ENCODE measurements at regions not wholly inside any gene's neighbourhood (a gene's known extent, or its start where the extent isn't known, plus 50 kb on each side); places are given as distances from the start of the nearest gene placed in this dataset.

DNA sequence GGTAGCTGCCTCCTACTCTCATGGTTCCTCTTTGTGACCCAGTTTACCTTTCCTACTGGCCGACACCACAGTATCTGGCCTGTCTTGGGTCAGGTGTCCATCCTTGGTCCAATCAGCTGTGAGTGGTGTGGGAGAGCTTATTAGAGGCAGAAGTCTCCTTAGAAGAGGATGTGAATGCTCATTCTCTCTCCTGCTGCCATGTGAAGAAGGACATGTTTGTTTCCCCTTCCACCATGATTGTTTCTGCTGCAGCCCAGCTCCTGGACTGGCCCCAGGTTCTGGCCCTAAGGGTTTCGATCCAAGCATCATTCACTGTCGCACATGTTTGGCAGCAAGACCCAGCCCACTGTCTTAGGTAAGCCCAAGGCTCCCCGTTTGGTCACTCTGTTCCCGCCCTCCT lies 55.3 kb upstream of the TGIF1 start:
- no peaks in the 10 kb centered on the region; a peak in 1 of 22 replicates for H3K36me3 ChIP-seq
- H3K27ac ChIP-seq: no peak overlapping the region
- H3K9me3 ChIP-seq (replicated peaks in 1 of 11): peaks cover 13 to 32% (median 29%) of the 10 kb centered on the region in 11 experiments
- no peak for TF ChIP-seq Cebpa-rat (IDR thresholded peaks at IDR 0.05)
- H3K9ac ChIP-seq: no peak overlapping the region
- no peak overlapping the region for H3K4me2 ChIP-seq
- H3K4me1 ChIP-seq: no peaks in the 10 kb centered on the region
- no peaks in the 10 kb centered on the region for H3K27me3 ChIP-seq
- no peaks in the 10 kb centered on the region for H4K20me1 ChIP-seq
- H3K4me3 ChIP-seq: no peak overlapping the region

DNA sequence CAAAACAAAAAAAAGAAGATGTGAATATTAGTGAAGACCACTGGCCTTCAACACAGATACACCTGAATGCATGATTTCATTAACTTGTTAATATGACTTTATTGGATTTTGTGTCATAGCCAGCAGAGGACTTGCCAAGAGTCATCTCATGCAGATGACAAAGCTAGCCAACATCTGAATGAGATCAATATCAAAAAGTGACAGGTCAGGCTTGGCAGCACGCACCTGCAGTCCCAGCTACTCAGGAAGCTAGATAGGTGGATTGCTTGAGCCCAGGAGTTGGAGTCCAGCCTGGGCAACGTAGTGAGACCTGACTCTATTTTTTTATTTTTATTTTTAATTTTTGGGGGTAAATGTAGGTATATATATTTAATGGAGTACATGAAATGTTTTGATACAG lies 54.5 kb upstream of the TGIF1 start:
- no peaks in the 10 kb centered on the region; a peak in 1 of 22 replicates for H3K36me3 ChIP-seq
- no peak for TF ChIP-seq Cebpa-rat (IDR thresholded peaks at IDR 0.05)
- H3K4me2 ChIP-seq: no peak overlapping the region
- no peaks in the 10 kb centered on the region for H3K27me3 ChIP-seq
- no peak overlapping the region for H3K27ac ChIP-seq
- H4K20me1 ChIP-seq: no peaks in the 10 kb centered on the region
- H3K4me1 ChIP-seq: peaks cover 0 to under 1% (median 0%) of the 10 kb centered on the region in 10 experiments; a peak in 3 of 20 replicates
- H3K4me3 ChIP-seq: no peak overlapping the region
- H3K9me3 ChIP-seq (replicated peaks in 1 of 11): peaks cover 15 to 31% (median 23%) of the 10 kb centered on the region in 11 experiments
- no peak overlapping the region for H3K9ac ChIP-seq

DNA sequence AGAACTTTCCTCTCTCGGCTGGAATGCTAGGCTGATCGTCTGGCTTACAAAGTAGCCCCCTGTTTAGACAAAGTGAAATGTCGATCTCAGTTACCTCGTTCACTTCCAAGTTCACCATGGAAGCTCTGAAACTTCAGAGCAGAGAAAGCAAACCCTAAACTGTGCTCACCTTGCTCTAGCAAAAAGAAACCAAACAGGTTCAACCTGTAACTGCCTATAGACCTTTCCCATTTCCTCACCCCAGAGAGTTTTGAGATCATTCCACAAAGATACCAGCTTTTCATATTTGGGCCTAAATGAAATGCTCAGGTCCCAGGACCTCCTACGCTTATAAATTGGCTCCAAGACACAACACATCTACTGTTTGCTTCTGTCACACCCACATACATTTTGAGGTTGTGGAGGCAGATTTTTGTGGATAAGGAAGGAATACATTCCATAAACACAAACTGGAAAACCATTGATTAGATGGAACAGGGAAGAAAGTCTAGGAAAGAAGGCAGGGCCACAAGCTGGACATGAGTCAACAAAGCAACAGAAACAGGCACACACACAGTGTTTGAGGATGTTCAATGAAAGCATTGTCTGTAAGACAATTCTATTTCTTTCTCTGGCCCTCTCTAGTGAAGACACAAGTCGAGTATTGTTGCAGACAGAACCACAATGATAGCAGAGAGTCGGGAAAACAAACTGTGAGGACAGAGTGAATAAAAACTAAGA lies 52.8 kb upstream of the TGIF1 start:
- Histone ChIP-seq H4K20me1 (no peaks in the 10 kb centered on the region), H3K4me1 (peaks cover 0 to 15% (median 12%) of the 10 kb centered on the region in 10 experiments; a peak in 12 of 20 replicates), H3K4me3 (no peak overlapping the region), H3K9me3 (replicated peaks in 1 of 11) (peaks cover 14 to 36% (median 21%) of the 10 kb centered on the region in 11 experiments), H3K4me2 (no peak overlapping the region), H3K27ac (no peak overlapping the region), H3K36me3 (no peaks in the 10 kb centered on the region; a peak in 1 of 22 replicates), H3K27me3 (no peaks in the 10 kb centered on the region), H3K9ac (no peak overlapping the region)
- TF ChIP-seq Cebpa-rat (IDR thresholded peaks at IDR 0.05): no peak

DNA sequence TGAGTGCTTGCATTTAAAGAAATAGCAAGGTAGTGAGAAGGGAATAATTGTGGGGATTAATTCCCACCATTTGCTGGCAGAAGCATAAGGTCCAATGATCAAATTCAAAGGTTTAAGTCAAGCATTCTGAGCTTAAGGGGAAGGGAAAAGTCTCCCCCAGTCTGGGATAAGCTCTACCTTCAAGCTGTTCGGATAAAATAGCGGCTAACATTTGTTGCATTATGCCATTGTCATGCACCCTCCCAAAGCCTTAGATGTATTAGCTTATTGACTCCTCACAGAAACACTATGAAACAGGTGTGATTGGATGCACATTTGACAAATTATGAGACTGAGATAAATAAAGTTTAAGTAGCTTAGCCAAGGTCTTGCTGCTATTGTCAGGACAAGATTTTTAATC lies 52.2 kb upstream of the TGIF1 start:
- H3K4me3 ChIP-seq: no peak overlapping the region
- no peak overlapping the region for H3K4me2 ChIP-seq
- TF ChIP-seq Cebpa-rat (IDR thresholded peaks at IDR 0.05): no peak
- H3K4me1 ChIP-seq: peaks cover 0 to 15% (median 13%) of the 10 kb centered on the region in 10 experiments; a peak in 12 of 20 replicates
- peaks cover 14 to 36% (median 21%) of the 10 kb centered on the region in 11 experiments for H3K9me3 ChIP-seq (replicated peaks in 1 of 11)
- no peak overlapping the region for H3K27ac ChIP-seq
- no peaks in the 10 kb centered on the region for H3K27me3 ChIP-seq
- H3K36me3 ChIP-seq: no peaks in the 10 kb centered on the region; a peak in 1 of 22 replicates
- no peak overlapping the region for H3K9ac ChIP-seq
- no peaks in the 10 kb centered on the region for H4K20me1 ChIP-seq
